ENCODE measurements at regions not wholly inside any gene's neighbourhood (a gene's known extent, or its start where the extent isn't known, plus 50 kb on each side); places are given as distances from the start of the nearest gene placed in this dataset.

- H3K27ac ChIP-seq (ENCODE audit: low read depth, low read length, severe bottlenecking), result no peak overlapping the region
- no peaks in the 10 kb centered on the region for H3K4me1 ChIP-seq (ENCODE audit: control insufficient read depth, insufficient read depth, low read length, poor library complexity, severe bottlenecking)
- no peak overlapping the region for H3K4me3 ChIP-seq (ENCODE audit: extremely low read depth, insufficient read depth, low read length, poor library complexity, severe bottlenecking)
- no peaks in the 10 kb centered on the region for H3K9me3 ChIP-seq (ENCODE audit: control insufficient read depth, low read length)
- WGBS, 2 experiments (ENCODE audit: insufficient coverage in 2 of 2), result 80 to 88% methylated on average over 1 to 2 of the region's 2 CpGs
- no peaks in the 10 kb centered on the region for H3K36me3 ChIP-seq (ENCODE audit: control insufficient read depth, insufficient read depth, low read length)
Observed at GRCh38 chr6:68400396-68400795, 234.7 kb upstream of the ADGRB3 start.

DNA sequence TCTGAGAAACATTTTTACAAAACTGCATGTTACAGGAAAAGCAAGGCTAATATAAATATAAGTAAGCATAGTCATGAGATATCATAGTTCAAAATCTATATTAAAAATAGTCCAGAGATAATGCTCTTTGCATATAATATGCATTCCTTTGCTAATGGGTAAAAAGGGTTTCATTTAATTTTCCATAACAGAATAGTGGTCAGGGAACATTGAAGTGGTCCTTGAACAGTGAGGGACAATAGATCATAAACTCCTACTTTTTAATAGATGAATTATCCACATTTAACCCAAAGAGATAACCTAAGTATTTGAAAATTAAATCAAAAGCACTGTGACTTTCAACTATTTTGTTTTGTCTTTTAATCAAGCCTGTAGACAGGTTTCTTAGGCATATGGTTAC lies 243.1 kb upstream of the ADGRB3 start:
- H3K27ac ChIP-seq (ENCODE audit: low read depth, low read length, severe bottlenecking), result no peak overlapping the region
- H3K9me3 ChIP-seq (ENCODE audit: control insufficient read depth, low read length), result no peaks in the 10 kb centered on the region
- no peaks in the 10 kb centered on the region for H3K36me3 ChIP-seq (ENCODE audit: control insufficient read depth, insufficient read depth, low read length)
- H3K4me3 ChIP-seq (ENCODE audit: extremely low read depth, insufficient read depth, low read length, poor library complexity, severe bottlenecking), result no peak overlapping the region
- H3K4me1 ChIP-seq (ENCODE audit: control insufficient read depth, insufficient read depth, low read length, poor library complexity, severe bottlenecking), result no peaks in the 10 kb centered on the region

DNA sequence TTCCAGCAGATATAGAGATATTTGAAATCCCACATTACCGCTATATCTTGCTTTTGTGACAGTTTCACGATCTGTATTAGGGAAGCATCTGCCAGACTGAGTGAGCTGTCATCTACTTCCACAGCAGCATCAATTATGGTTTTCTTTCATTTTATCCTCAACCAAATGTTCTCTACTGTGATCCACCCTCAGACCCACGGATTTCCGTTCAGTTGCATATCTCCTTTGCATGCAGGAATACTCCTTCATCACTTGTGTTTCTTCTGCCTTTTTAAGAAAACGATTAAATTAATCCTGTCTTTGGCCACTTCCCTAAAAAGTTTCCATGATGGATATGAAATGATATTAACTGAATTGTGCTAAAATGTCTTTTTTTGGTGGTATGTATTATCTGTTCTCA lies 262.1 kb upstream of the ADGRB3 start:
- 94 to 97% methylated on average over 4 of the region's 5 CpGs for WGBS, 2 experiments (ENCODE audit: insufficient coverage in 2 of 2)
- no peaks in the 10 kb centered on the region for H3K9me3 ChIP-seq (ENCODE audit: control insufficient read depth, low read length)
- no peaks in the 10 kb centered on the region for H3K4me1 ChIP-seq (ENCODE audit: control insufficient read depth, insufficient read depth, low read length, poor library complexity, severe bottlenecking)
- no peak overlapping the region for H3K4me3 ChIP-seq (ENCODE audit: extremely low read depth, insufficient read depth, low read length, poor library complexity, severe bottlenecking)
- H3K27ac ChIP-seq (ENCODE audit: low read depth, low read length, severe bottlenecking), result no peak overlapping the region
- H3K36me3 ChIP-seq (ENCODE audit: control insufficient read depth, insufficient read depth, low read length), result no peaks in the 10 kb centered on the region

GRCh38 chr6:68368845-68369244 lies 266.2 kb upstream of the ADGRB3 start:
- no peak overlapping the region for H3K4me3 ChIP-seq (ENCODE audit: extremely low read depth, insufficient read depth, low read length, poor library complexity, severe bottlenecking)
- H3K27ac ChIP-seq (ENCODE audit: low read depth, low read length, severe bottlenecking), result no peak overlapping the region
- H3K4me1 ChIP-seq (ENCODE audit: control insufficient read depth, insufficient read depth, low read length, poor library complexity, severe bottlenecking), result no peaks in the 10 kb centered on the region
- no CpG with 5 or more reads among the region's 1 CpG for WGBS, 2 experiments (ENCODE audit: insufficient coverage in 2 of 2)
- H3K36me3 ChIP-seq (ENCODE audit: control insufficient read depth, insufficient read depth, low read length), result no peaks in the 10 kb centered on the region
- H3K9me3 ChIP-seq (ENCODE audit: control insufficient read depth, low read length), result no peaks in the 10 kb centered on the region

DNA sequence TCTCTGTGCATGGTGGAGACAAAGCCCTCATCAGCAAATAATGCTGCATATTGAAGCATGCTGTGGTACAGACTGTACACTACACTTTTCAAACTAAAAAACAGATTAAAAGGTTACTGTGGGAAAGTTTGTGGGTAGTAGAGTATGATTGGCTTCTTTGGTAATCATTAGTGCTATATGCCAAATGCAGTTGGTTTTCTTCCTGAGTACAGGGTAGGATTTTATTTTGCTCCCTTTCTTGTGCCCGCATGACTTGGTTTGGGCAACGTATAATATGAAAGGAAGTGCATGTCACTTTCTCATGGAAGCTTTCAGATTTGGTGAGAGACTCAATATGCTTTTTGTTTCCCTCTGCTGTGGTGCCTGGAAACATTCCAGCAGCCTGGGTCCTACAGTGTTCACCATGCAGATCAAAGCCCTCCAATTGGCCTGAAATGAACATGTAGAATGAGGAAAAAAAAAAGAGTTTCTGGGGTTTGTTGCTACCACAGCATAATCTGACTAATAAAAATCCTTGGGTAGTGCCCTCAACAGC lies 270.7 kb upstream of the ADGRB3 start:
- WGBS, 2 experiments (ENCODE audit: insufficient coverage in 2 of 2), result 100% methylated on average over 2 of the region's 2 CpGs; no CpG with 5 or more reads in 1 of the 2 experiments
- Histone ChIP-seq H3K27ac (ENCODE audit: low read depth, low read length, severe bottlenecking) (no peak overlapping the region), H3K4me3 (ENCODE audit: extremely low read depth, insufficient read depth, low read length, poor library complexity, severe bottlenecking) (no peak overlapping the region), H3K9me3 (ENCODE audit: control insufficient read depth, low read length) (peaks cover 3% of the 10 kb centered on the region), H3K4me1 (ENCODE audit: control insufficient read depth, insufficient read depth, low read length, poor library complexity, severe bottlenecking) (no peaks in the 10 kb centered on the region), H3K36me3 (ENCODE audit: control insufficient read depth, insufficient read depth, low read length) (no peaks in the 10 kb centered on the region)

GRCh38 chr6:68343901-68344300 lies 291.2 kb upstream of the ADGRB3 start:
- Histone ChIP-seq H3K36me3 (ENCODE audit: control insufficient read depth, insufficient read depth, low read length) (no peaks in the 10 kb centered on the region), H3K27ac (ENCODE audit: low read depth, low read length, severe bottlenecking) (no peak overlapping the region), H3K4me3 (ENCODE audit: extremely low read depth, insufficient read depth, low read length, poor library complexity, severe bottlenecking) (no peak overlapping the region), H3K9me3 (ENCODE audit: control insufficient read depth, low read length) (no peaks in the 10 kb centered on the region), H3K4me1 (ENCODE audit: control insufficient read depth, insufficient read depth, low read length, poor library complexity, severe bottlenecking) (no peaks in the 10 kb centered on the region)
- no CpG with 5 or more reads among the region's 1 CpG for WGBS, 2 experiments (ENCODE audit: insufficient coverage in 2 of 2)

GRCh38 chr6:68342286-68342685 lies 292.8 kb upstream of the ADGRB3 start:
- 100% methylated on average over 1 of the region's 1 CpG; no CpG with 5 or more reads in 1 of the 2 experiments for WGBS, 2 experiments (ENCODE audit: insufficient coverage in 2 of 2)
- Histone ChIP-seq H3K36me3 (ENCODE audit: control insufficient read depth, insufficient read depth, low read length) (no peaks in the 10 kb centered on the region), H3K9me3 (ENCODE audit: control insufficient read depth, low read length) (no peaks in the 10 kb centered on the region), H3K4me3 (ENCODE audit: extremely low read depth, insufficient read depth, low read length, poor library complexity, severe bottlenecking) (no peak overlapping the region), H3K27ac (ENCODE audit: low read depth, low read length, severe bottlenecking) (no peak overlapping the region), H3K4me1 (ENCODE audit: control insufficient read depth, insufficient read depth, low read length, poor library complexity, severe bottlenecking) (no peaks in the 10 kb centered on the region)

- Histone ChIP-seq H3K4me3 (ENCODE audit: extremely low read depth, insufficient read depth, low read length, poor library complexity, severe bottlenecking) (no peak overlapping the region), H3K4me1 (ENCODE audit: control insufficient read depth, insufficient read depth, low read length, poor library complexity, severe bottlenecking) (no peaks in the 10 kb centered on the region), H3K9me3 (ENCODE audit: control insufficient read depth, low read length) (no peaks in the 10 kb centered on the region), H3K27ac (ENCODE audit: low read depth, low read length, severe bottlenecking) (no peak overlapping the region), H3K36me3 (ENCODE audit: control insufficient read depth, insufficient read depth, low read length) (no peaks in the 10 kb centered on the region)
Observed at GRCh38 chr6:68339488-68340131, 295.5 kb upstream of the ADGRB3 start.

DNA sequence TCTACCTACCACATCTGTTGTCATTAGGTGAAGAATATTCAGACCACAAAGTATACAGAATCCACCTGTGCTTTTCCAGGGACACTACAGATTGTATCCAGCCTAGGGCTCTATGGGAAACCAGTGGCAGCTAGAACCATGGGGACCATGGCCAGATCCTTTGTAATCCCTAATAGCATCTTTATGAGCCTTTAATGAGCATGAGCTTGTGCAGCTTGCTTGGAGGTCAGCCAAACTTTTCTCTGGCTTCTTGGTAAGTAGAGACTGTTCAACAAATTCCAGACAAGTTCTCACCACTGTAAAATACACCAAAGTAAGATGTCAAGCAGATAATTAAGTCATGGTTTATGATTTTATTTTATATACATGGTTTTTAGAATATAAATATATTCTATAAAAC lies 301.6 kb upstream of the ADGRB3 start:
- Histone ChIP-seq H3K4me1 (ENCODE audit: control insufficient read depth, insufficient read depth, low read length, poor library complexity, severe bottlenecking) (no peaks in the 10 kb centered on the region), H3K9me3 (ENCODE audit: control insufficient read depth, low read length) (no peaks in the 10 kb centered on the region), H3K36me3 (ENCODE audit: control insufficient read depth, insufficient read depth, low read length) (no peaks in the 10 kb centered on the region), H3K27ac (ENCODE audit: low read depth, low read length, severe bottlenecking) (no peak overlapping the region), H3K4me3 (ENCODE audit: extremely low read depth, insufficient read depth, low read length, poor library complexity, severe bottlenecking) (no peak overlapping the region)

DNA sequence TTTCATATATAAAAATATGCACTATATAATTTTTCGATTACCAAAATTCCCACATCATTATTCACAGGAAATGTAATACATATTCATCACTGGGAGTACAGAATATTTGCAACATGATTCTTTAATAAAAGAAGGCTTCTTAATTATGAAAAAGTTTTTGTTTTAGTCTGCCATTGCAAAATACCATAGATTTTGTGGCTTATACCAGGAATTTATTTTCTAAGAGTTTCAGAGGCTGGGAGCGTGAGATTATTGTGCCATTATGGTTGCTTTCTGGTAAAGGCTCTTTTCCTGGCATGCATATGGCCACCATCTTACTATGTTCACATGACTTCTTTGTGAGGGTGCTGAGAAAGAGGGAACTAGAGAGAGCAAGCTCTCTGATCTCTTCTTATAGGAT lies 306.9 kb upstream of the ADGRB3 start:
- no peak overlapping the region for H3K4me3 ChIP-seq (ENCODE audit: extremely low read depth, insufficient read depth, low read length, poor library complexity, severe bottlenecking)
- whole genome bisulfite sequencing, 2 experiments (ENCODE audit: insufficient coverage in 2 of 2), result no CpG with 5 or more reads among the region's 2 CpGs
- no peaks in the 10 kb centered on the region for H3K4me1 ChIP-seq (ENCODE audit: control insufficient read depth, insufficient read depth, low read length, poor library complexity, severe bottlenecking)
- no peaks in the 10 kb centered on the region for H3K9me3 ChIP-seq (ENCODE audit: control insufficient read depth, low read length)
- no peak overlapping the region for H3K27ac ChIP-seq (ENCODE audit: low read depth, low read length, severe bottlenecking)
- no peaks in the 10 kb centered on the region for H3K36me3 ChIP-seq (ENCODE audit: control insufficient read depth, insufficient read depth, low read length)

GRCh38 chr6:68326762-68327161 lies 308.3 kb upstream of the ADGRB3 start:
- H3K4me1 ChIP-seq (ENCODE audit: control insufficient read depth, insufficient read depth, low read length, poor library complexity, severe bottlenecking), result no peaks in the 10 kb centered on the region
- WGBS, 2 experiments (ENCODE audit: insufficient coverage in 2 of 2), result 86 to 89% methylated on average over 3 to 4 of the region's 4 CpGs

More at GRCh38 chr6:68326762-68327161, 308.3 kb upstream of the ADGRB3 start:
- Histone ChIP-seq H3K27ac (ENCODE audit: low read depth, low read length, severe bottlenecking) (no peak overlapping the region), H3K4me3 (ENCODE audit: extremely low read depth, insufficient read depth, low read length, poor library complexity, severe bottlenecking) (no peak overlapping the region), H3K9me3 (ENCODE audit: control insufficient read depth, low read length) (no peaks in the 10 kb centered on the region), H3K36me3 (ENCODE audit: control insufficient read depth, insufficient read depth, low read length) (no peaks in the 10 kb centered on the region)
